Stomach (tissue), 4 donors: ENCODE measurements at regions not wholly inside any gene's neighbourhood (a gene's known extent, or its start where the extent isn't known, plus 50 kb on each side); places are given as distances from the start of the nearest gene placed in this dataset.

Experiments used
- EP300 ChIP-seq: sonication (generic); formaldehyde crosslinking; IDR thresholded peaks from one replicate; pipeline ENCODE4 v1.6.1; 2017; ENCODE audit warnings: antibody characterized with exemption
- POLR2A ChIP-seq, 4 donors: fragments of 450-650 bp; IDR thresholded peaks; one replicate each; pipeline ENCODE4 v1.6.1; 2016; ENCODE audit warnings: antibody characterized with exemption in 4 of 4, control low read depth in 2 of 4, mild to moderate bottlenecking in 1 of 4, moderate library complexity in 1 of 4
- POLR2AphosphoS5 ChIP-seq, 3 donors: sonication (generic); formaldehyde crosslinking; IDR thresholded peaks; one replicate each; pipeline ENCODE4 v1.6.1; 2016; ENCODE audit warnings: antibody characterized with exemption in 3 of 3
- TF ChIP-seq, protein P1 (sequence below), 7 experiments: fragments of 450-650 bp in 4 of 7; fragments of 200-600 bp in 3 of 7; sonication (generic) in 3 of 7; IDR thresholded peaks; one replicate each; pipeline ENCODE4 v1.5.1; 2016 to 2019; ENCODE audit warnings: antibody characterized with exemption in 7 of 7, control low read depth in 2 of 7, mild to moderate bottlenecking in 1 of 7

DNA sequence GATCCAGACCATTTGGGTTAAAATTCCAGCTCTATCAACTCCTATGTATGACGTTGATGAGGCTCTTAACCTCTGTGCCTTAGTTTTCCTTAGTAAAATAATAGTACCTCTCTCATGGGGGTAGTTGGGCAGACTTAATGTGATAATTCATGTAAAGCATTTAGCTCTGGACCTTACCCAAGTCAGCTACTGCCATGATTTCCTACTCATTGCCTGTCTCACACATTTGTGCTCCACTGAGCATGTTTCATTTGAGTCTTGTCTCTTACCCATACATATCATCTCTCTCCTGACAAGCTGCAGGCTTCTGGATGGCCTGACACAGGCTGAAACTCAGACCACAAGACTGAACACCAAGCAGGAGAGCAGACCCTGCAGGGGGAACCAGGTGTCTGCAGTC is 77.7 kb upstream of the ZBTB40 start:
- TF ChIP-seq, protein P1, sequence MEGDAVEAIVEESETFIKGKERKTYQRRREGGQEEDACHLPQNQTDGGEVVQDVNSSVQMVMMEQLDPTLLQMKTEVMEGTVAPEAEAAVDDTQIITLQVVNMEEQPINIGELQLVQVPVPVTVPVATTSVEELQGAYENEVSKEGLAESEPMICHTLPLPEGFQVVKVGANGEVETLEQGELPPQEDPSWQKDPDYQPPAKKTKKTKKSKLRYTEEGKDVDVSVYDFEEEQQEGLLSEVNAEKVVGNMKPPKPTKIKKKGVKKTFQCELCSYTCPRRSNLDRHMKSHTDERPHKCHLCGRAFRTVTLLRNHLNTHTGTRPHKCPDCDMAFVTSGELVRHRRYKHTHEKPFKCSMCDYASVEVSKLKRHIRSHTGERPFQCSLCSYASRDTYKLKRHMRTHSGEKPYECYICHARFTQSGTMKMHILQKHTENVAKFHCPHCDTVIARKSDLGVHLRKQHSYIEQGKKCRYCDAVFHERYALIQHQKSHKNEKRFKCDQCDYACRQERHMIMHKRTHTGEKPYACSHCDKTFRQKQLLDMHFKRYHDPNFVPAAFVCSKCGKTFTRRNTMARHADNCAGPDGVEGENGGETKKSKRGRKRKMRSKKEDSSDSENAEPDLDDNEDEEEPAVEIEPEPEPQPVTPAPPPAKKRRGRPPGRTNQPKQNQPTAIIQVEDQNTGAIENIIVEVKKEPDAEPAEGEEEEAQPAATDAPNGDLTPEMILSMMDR (IDR thresholded peaks at IDR 0.05), result no peak
- no peak for TF ChIP-seq POLR2A (IDR thresholded peaks at IDR 0.05)
- TF ChIP-seq EP300, result no peak
- TF ChIP-seq POLR2AphosphoS5 (IDR thresholded peaks at IDR 0.05), result no peak
